Common myeloid progenitor, CD34-positive (primary cell): ENCODE measurements at regions not wholly inside any gene's neighbourhood (a gene's known extent, or its start where the extent isn't known, plus 50 kb on each side); places are given as distances from the start of the nearest gene placed in this dataset.

Source experiments
- CTCF ChIA-PET: fragments of 350-600 bp; sonication (Branson Sonifier 250); formaldehyde crosslinking; loops from one replicate; lab custom pipeline; 2021; ENCODE audit warnings: antibody characterized with exemption; lab: Charles Lee
- POLR2A ChIA-PET: fragments of 350-600 bp; sonication (Branson Sonifier 250); formaldehyde crosslinking; loops from one replicate; lab custom pipeline; 2021; ENCODE audit warnings: antibody characterized with exemption; lab: Charles Lee
- DNase-seq, 3 donors: peaks; one replicate each; pipeline versions ENCODE4 v3.0.0 to v3.0.0-alpha.2; 2013
- H3K27ac ChIP-seq, 2 experiments: 1 replicate in 1 of 2; 2 replicates in 1 of 2; pipeline ENCODE4 v1.7.0; 2013; ENCODE audit warnings: inconsistent platforms in 2 of 2, low read length in 2 of 2, mild to moderate bottlenecking in 2 of 2, low read depth in 1 of 2, moderate library complexity in 1 of 2; ENCODE audit not compliant: severe bottlenecking in 2 of 2, insufficient read depth in 1 of 2, poor library complexity in 1 of 2
- H3K27me3 ChIP-seq, 5 experiments: replicated peaks in 2 of 5; 1 replicate in 3 of 5; 2 replicates in 2 of 5; pipeline versions ENCODE4 v1.6.1 to v1.7.0; 2013; ENCODE audit warnings: low read length in 4 of 5, mild to moderate bottlenecking in 2 of 5, moderate library complexity in 2 of 5, inconsistent platforms in 1 of 5; ENCODE audit not compliant: insufficient read depth in 5 of 5, control insufficient read depth in 4 of 5
- H3K36me3 ChIP-seq, 4 experiments: 1 replicate in 2 of 4; 2 replicates in 2 of 4; pipeline versions ENCODE4 v1.6.1 to v1.7.0; 2013; ENCODE audit warnings: low read length in 3 of 4, control low read depth in 1 of 4, mild to moderate bottlenecking in 1 of 4; ENCODE audit not compliant: control insufficient read depth in 4 of 4, insufficient read depth in 4 of 4
- H3K4me1 ChIP-seq, 4 experiments: 1 replicate in 3 of 4; 2 replicates in 1 of 4; pipeline versions ENCODE4 v1.6.1 to v1.7.1; 2013; ENCODE audit warnings: low read length in 3 of 4, mild to moderate bottlenecking in 3 of 4, control low read depth in 1 of 4, inconsistent platforms in 1 of 4, moderate library complexity in 1 of 4; ENCODE audit not compliant: control insufficient read depth in 4 of 4, insufficient read depth in 4 of 4; ENCODE audit errors: control extremely low read depth in 1 of 4
- H3K4me3 ChIP-seq, 7 experiments: 1 replicate in 4 of 7; 2 replicates in 3 of 7; pipeline versions ENCODE4 v1.5.1 to v1.7.0; 2013; ENCODE audit warnings: mild to moderate bottlenecking in 7 of 7, low read length in 6 of 7, moderate library complexity in 6 of 7, inconsistent platforms in 2 of 7, low read depth in 2 of 7, control low read depth in 1 of 7; ENCODE audit not compliant: insufficient read depth in 4 of 7, control insufficient read depth in 1 of 7; ENCODE audit errors: extremely low read depth in 1 of 7
- H3K9me3 ChIP-seq, 5 experiments: 1 replicate in 4 of 5; 2 replicates in 1 of 5; pipeline versions ENCODE4 v1.6.1 to v1.7.1; 2013; ENCODE audit warnings: low read length in 4 of 5, mild to moderate bottlenecking in 2 of 5, inconsistent platforms in 1 of 5, low read depth in 1 of 5, moderate library complexity in 1 of 5; ENCODE audit not compliant: control insufficient read depth in 4 of 5, insufficient read depth in 2 of 5; ENCODE audit errors: control extremely low read depth in 1 of 5
- WGBS: methylation state at CpG from one replicate; pipeline ENCODE4 v1.1.5; 2013; ENCODE audit not compliant: insufficient coverage; 5-methylcytosine and 5-hydroxymethylcytosine counted together

GRCh38 chr16:35480988-35481387, 2021.6 kb downstream of the TP53TG3F start:
- Histone ChIP-seq H3K9me3 (peaks cover 0 to 12% (median 0%) of the 10 kb centered on the region in 5 experiments), H3K27ac (no peak overlapping the region), H3K27me3 (no peaks in the 10 kb centered on the region), H3K4me1 (no peaks in the 10 kb centered on the region), H3K4me3 (no peak overlapping the region), H3K36me3 (no peaks in the 10 kb centered on the region)
- CTCF ChIA-PET = no interaction called here
- DNase-seq = no peak
- POLR2A ChIA-PET = no interaction called here

- POLR2A ChIA-PET = no interaction called here
- no peaks in the 10 kb centered on the region for H3K4me1 ChIP-seq
- no peak overlapping the region for H3K4me3 ChIP-seq
- no peaks in the 10 kb centered on the region for H3K36me3 ChIP-seq
- no peak for DNase-seq
- H3K27me3 ChIP-seq = no peaks in the 10 kb centered on the region
- CTCF ChIA-PET = no interaction called here
- no peaks in the 10 kb centered on the region for H3K9me3 ChIP-seq
- WGBS = 80% methylated on average over 14 of the region's 17 CpGs
- no peak overlapping the region for H3K27ac ChIP-seq
Observed at GRCh38 chr16:35485915-35486314, 2026.5 kb downstream of the TP53TG3F start.

GRCh38 chr16:35492225-35492624, 2032.8 kb downstream of the TP53TG3F start:
- ChIA-PET CTCF (no interaction called here), POLR2A (no interaction called here)
- no peaks in the 10 kb centered on the region for H3K36me3 ChIP-seq
- no peaks in the 10 kb centered on the region for H3K4me1 ChIP-seq
- peaks cover 0 to 2% (median 0%) of the 10 kb centered on the region in 5 experiments for H3K9me3 ChIP-seq
- no peaks in the 10 kb centered on the region for H3K27me3 ChIP-seq
- no peak overlapping the region for H3K4me3 ChIP-seq
- DNase-seq = no peak
- no peak overlapping the region for H3K27ac ChIP-seq
- 64% methylated on average over 28 of the region's 28 CpGs for WGBS

GRCh38 chr16:35497399-35497798, 2038.0 kb downstream of the TP53TG3F start:
- ChIA-PET POLR2A (no interaction called here), CTCF (no interaction called here)
- Histone ChIP-seq H3K27me3 (no peaks in the 10 kb centered on the region), H3K27ac (no peak overlapping the region), H3K36me3 (no peaks in the 10 kb centered on the region), H3K9me3 (peaks cover 0 to 7% (median under 1%) of the 10 kb centered on the region in 5 experiments), H3K4me1 (no peaks in the 10 kb centered on the region), H3K4me3 (no peak overlapping the region)
- DNase-seq = no peak
- WGBS = 20% methylated on average over 1 of the region's 1 CpG

- no peaks in the 10 kb centered on the region for H3K27me3 ChIP-seq
- WGBS = 59% methylated on average over 37 of the region's 51 CpGs
- no peaks in the 10 kb centered on the region for H3K36me3 ChIP-seq
- H3K27ac ChIP-seq = no peak overlapping the region
- ChIA-PET CTCF (no interaction called here), POLR2A (no interaction called here)
- no peak for DNase-seq
- no peak overlapping the region for H3K4me3 ChIP-seq
- H3K4me1 ChIP-seq = no peaks in the 10 kb centered on the region
- peaks cover 0 to 4% (median 4%) of the 10 kb centered on the region in 5 experiments for H3K9me3 ChIP-seq
Observed at GRCh38 chr16:35506018-35506897, 2046.8 kb downstream of the TP53TG3F start.

- no peaks in the 10 kb centered on the region for H3K27me3 ChIP-seq
- ChIA-PET POLR2A (no interaction called here), CTCF (no interaction called here)
- peaks cover 0 to 4% (median 4%) of the 10 kb centered on the region in 5 experiments for H3K9me3 ChIP-seq
- H3K27ac ChIP-seq = no peak overlapping the region
- no peaks in the 10 kb centered on the region for H3K36me3 ChIP-seq
- no peaks in the 10 kb centered on the region for H3K4me1 ChIP-seq
- WGBS = 74% methylated on average over 15 of the region's 16 CpGs
- DNase-seq = no peak
- H3K4me3 ChIP-seq = no peak overlapping the region
Observed at GRCh38 chr16:35506898-35507194, 2047.4 kb downstream of the TP53TG3F start.

GRCh38 chr16:35510701-35511100, 2051.3 kb downstream of the TP53TG3F start:
- no peaks in the 10 kb centered on the region for H3K4me1 ChIP-seq
- POLR2A ChIA-PET = no interaction called here
- DNase-seq = no peak
- H3K4me3 ChIP-seq = no peak overlapping the region
- no CpG with 5 or more reads among the region's 1 CpG for WGBS
- CTCF ChIA-PET = no interaction called here
- H3K9me3 ChIP-seq = peaks cover 0 to 4% (median 4%) of the 10 kb centered on the region in 5 experiments
- no peak overlapping the region for H3K27ac ChIP-seq
- H3K27me3 ChIP-seq = no peaks in the 10 kb centered on the region
- no peaks in the 10 kb centered on the region for H3K36me3 ChIP-seq
